Endodermal cell (in vitro differentiated cells): ENCODE measurements at regions not wholly inside any gene's neighbourhood (a gene's known extent, or its start where the extent isn't known, plus 50 kb on each side); places are given as distances from the start of the nearest gene placed in this dataset.

Experiments
- DNase-seq: peaks from one replicate; pipeline ENCODE4 v3.0.0-alpha.2; 2017
- H3K27ac ChIP-seq: 2 replicates; pipeline ENCODE4 v1.5.1; 2013; ENCODE audit warnings: mild to moderate bottlenecking, low read depth, low read length, moderate library complexity
- H3K27me3 ChIP-seq: 2 replicates; pipeline ENCODE4 v1.6.1; 2013; ENCODE audit warnings: mild to moderate bottlenecking, low read length, moderate library complexity; ENCODE audit not compliant: insufficient read depth, control insufficient read depth, poor library complexity, severe bottlenecking
- H3K36me3 ChIP-seq: 2 replicates; pipeline ENCODE4 v1.7.0; 2013; ENCODE audit warnings: mild to moderate bottlenecking, low read length, moderate library complexity; ENCODE audit not compliant: control insufficient read depth, insufficient read depth
- H3K4me1 ChIP-seq: one replicate; pipeline ENCODE4 v1.7.0; 2013; ENCODE audit warnings: low read length; ENCODE audit not compliant: control insufficient read depth, insufficient read depth
- H3K4me3 ChIP-seq: 2 replicates; pipeline ENCODE4 v1.5.1; 2013; ENCODE audit warnings: mild to moderate bottlenecking, low read length, moderate library complexity
- H3K9ac ChIP-seq: 2 replicates; pipeline ENCODE4 v1.6.1; 2013; ENCODE audit warnings: mild to moderate bottlenecking, low read length, moderate library complexity; ENCODE audit not compliant: poor library complexity, severe bottlenecking; ENCODE audit errors: extremely low read depth
- H3K9me3 ChIP-seq: 2 replicates; pipeline ENCODE4 v1.6.1; 2013; ENCODE audit warnings: mild to moderate bottlenecking, low read length, moderate library complexity; ENCODE audit not compliant: control insufficient read depth
- H3K27ac Mint-ChIP-seq: 2 replicates; pipeline ENCODE4 v1.8.0; 2020; ENCODE audit warnings: mixed read lengths
- H3K27me3 Mint-ChIP-seq: 2 replicates; pipeline ENCODE4 v1.8.0; 2021; ENCODE audit warnings: mild to moderate bottlenecking, mixed read lengths; ENCODE audit not compliant: insufficient read depth
- H3K36me3 Mint-ChIP-seq: 2 replicates; pipeline ENCODE4 v1.8.0; 2020; ENCODE audit warnings: low read depth, mixed read lengths
- H3K4me1 Mint-ChIP-seq: 2 replicates; pipeline ENCODE4 v1.8.0; 2020; ENCODE audit warnings: mixed read lengths
- H3K4me3 Mint-ChIP-seq: 2 replicates; pipeline ENCODE4 v1.8.0; 2020; ENCODE audit warnings: mild to moderate bottlenecking, moderate library complexity, mixed read lengths
- H3K9me3 Mint-ChIP-seq: 2 replicates; pipeline ENCODE4 v1.8.0; 2020; ENCODE audit warnings: mild to moderate bottlenecking, mixed read lengths
- WGBS, 2 experiments: methylation state at CpG; one replicate each; pipeline versions ENCODE4 v1.1.5 to v1.1.7; 2013; ENCODE audit warnings: missing lambda C conversion rate in 2 of 2, mixed read lengths in 1 of 2; ENCODE audit not compliant: insufficient coverage in 1 of 2, insufficient read length in 1 of 2; 5-methylcytosine and 5-hydroxymethylcytosine counted together
- TF ChIP-seq, protein P1 (sequence below): fragments of 200-600 bp; sonication (generic); conservative IDR thresholded peaks from 2 replicates; pipeline ENCODE4 v1.5.0; 2021; ENCODE audit warnings: antibody characterized with exemption, mild to moderate bottlenecking

DNA sequence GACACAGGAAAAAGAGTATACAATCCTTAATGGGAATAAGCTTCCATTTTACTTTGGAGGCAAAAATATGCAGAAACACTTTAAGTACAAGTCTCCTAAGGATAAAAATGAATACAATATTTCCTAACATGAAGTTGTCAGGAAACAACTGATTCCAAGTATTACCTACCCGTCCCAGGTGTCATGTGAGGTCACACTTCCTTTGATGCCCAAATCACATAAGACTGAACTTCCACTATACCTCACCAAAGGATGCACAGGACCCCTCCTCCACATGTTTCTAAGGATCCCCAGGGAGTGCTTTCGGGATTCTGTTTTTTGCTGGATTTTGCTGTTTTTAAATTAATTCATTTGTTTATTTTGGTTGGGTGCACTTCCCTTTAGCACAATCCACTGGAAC is 438.5 kb upstream of the TCF4 start:
- Histone ChIP-seq H3K27me3 (no peaks in the 10 kb centered on the region), H3K36me3 (no peaks in the 10 kb centered on the region), H3K4me1 (no peaks in the 10 kb centered on the region), H3K9me3 (no peaks in the 10 kb centered on the region), H3K9ac (no peak overlapping the region), H3K4me3 (no peak overlapping the region), H3K27ac (no peak overlapping the region)
- no peak for DNase-seq
- WGBS, 2 experiments = 70 to 100% methylated on average over 1 of the region's 2 CpGs
- no peak overlapping the region for H3K4me3 Mint-ChIP-seq
- H3K4me1 Mint-ChIP-seq = no peaks in the 10 kb centered on the region
- no peaks in the 10 kb centered on the region for H3K27me3 Mint-ChIP-seq
- TF ChIP-seq, protein P1, sequence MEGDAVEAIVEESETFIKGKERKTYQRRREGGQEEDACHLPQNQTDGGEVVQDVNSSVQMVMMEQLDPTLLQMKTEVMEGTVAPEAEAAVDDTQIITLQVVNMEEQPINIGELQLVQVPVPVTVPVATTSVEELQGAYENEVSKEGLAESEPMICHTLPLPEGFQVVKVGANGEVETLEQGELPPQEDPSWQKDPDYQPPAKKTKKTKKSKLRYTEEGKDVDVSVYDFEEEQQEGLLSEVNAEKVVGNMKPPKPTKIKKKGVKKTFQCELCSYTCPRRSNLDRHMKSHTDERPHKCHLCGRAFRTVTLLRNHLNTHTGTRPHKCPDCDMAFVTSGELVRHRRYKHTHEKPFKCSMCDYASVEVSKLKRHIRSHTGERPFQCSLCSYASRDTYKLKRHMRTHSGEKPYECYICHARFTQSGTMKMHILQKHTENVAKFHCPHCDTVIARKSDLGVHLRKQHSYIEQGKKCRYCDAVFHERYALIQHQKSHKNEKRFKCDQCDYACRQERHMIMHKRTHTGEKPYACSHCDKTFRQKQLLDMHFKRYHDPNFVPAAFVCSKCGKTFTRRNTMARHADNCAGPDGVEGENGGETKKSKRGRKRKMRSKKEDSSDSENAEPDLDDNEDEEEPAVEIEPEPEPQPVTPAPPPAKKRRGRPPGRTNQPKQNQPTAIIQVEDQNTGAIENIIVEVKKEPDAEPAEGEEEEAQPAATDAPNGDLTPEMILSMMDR = no peak
- peaks cover 3% of the 10 kb centered on the region for H3K36me3 Mint-ChIP-seq
- no peak overlapping the region for H3K27ac Mint-ChIP-seq
- no peaks in the 10 kb centered on the region for H3K9me3 Mint-ChIP-seq

DNA sequence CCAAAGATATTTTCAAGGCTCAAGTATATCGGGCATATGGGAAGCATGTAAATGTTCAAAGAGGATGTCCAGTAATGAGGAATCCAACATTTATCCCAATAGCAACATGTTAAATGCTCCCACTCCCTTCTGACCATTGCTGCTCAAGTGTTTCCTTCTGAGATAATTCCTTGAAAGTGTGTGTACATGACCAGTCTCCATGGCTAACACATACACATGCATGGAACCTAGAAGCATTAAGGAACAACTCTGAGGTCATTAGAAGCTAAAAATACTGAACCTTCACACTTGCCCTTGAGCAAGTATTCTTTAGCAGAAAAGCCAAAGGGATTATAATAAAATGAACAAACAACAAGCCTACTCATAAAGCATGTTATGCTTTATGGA is 433.8 kb upstream of the TCF4 start:
- no peak overlapping the region for H3K4me3 Mint-ChIP-seq
- no peaks in the 10 kb centered on the region for H3K27me3 Mint-ChIP-seq
- no peaks in the 10 kb centered on the region for H3K36me3 Mint-ChIP-seq
- WGBS, 2 experiments = 80 to 100% methylated on average over 1 of the region's 1 CpG
- no peaks in the 10 kb centered on the region for H3K27me3 ChIP-seq
- no peak overlapping the region for H3K4me3 ChIP-seq
- no peak overlapping the region for H3K9ac ChIP-seq
- DNase-seq = no peak
- H3K36me3 ChIP-seq = no peaks in the 10 kb centered on the region
- H3K27ac Mint-ChIP-seq = no peak overlapping the region
- H3K9me3 Mint-ChIP-seq = no peaks in the 10 kb centered on the region
- no peaks in the 10 kb centered on the region for H3K9me3 ChIP-seq
- no peaks in the 10 kb centered on the region for H3K4me1 ChIP-seq
- TF ChIP-seq, protein P1 = no peak
- H3K4me1 Mint-ChIP-seq = no peaks in the 10 kb centered on the region
- H3K27ac ChIP-seq = no peak overlapping the region

DNA sequence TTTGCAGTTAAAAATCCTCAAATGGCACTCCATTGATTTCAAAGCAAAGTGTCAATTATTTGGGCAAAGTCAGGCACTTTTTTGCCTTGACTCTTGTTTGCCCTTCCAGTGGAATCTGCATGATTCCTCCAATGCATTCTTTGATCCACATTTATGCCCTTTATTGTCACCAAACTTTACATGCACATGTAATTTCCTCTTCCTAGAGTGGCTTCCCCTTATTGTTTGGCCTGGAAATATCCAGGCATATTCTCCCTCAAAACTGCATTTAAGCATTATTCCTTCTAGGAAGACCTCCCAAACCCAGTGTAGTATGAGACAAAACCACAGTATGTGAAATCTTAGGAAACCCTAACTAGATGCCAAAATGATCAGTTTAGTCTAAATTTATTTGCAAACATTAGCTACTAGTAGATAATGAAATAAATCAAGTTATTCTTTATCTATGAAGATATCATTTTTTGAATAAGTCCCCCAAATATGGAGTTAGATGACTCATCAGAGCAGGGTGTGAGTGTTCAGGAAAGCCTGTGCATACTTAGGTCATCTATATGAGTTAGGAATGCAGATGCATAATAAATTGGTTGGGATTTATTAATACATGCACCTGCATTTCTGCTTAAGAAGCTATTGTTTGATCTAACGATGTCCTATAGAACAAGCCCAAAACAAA is 433.3 kb upstream of the TCF4 start:
- Histone ChIP-seq H3K27ac (no peak overlapping the region), H3K9ac (no peak overlapping the region), H3K4me1 (no peaks in the 10 kb centered on the region), H3K4me3 (no peak overlapping the region), H3K27me3 (no peaks in the 10 kb centered on the region), H3K9me3 (no peaks in the 10 kb centered on the region), H3K36me3 (no peaks in the 10 kb centered on the region)
- TF ChIP-seq, protein P1 = no peak
- DNase-seq = no peak
- Mint-ChIP-seq H3K9me3 (no peaks in the 10 kb centered on the region), H3K4me3 (no peak overlapping the region), H3K36me3 (no peaks in the 10 kb centered on the region), H3K27me3 (no peaks in the 10 kb centered on the region), H3K27ac (no peak overlapping the region), H3K4me1 (no peaks in the 10 kb centered on the region)
- 83% methylated on average over 1 of the region's 1 CpG; no CpG with 5 or more reads in 1 of the 2 experiments for WGBS, 2 experiments
